HCT116 (cell line): ENCODE measurements at regions not wholly inside any gene's neighbourhood (a gene's known extent, or its start where the extent isn't known, plus 50 kb on each side); places are given as distances from the start of the nearest gene placed in this dataset.

Experiments used
- ATAC-seq: fragments of 200-7000 bp; cut with Tn5 transposase; 2 replicates; pipeline ENCODE4 v1.9.1; 2020; ENCODE audit warnings: mild to moderate bottlenecking, moderate library complexity
- BruUV-seq: library from RNA; stranded (reverse); fragments of 400-500 nt; replicated peaks from 2 replicates; lab custom pipeline; 2021; lab: Mats Ljungman, UMichigan
- CTCF ChIA-PET: fragments of 300-600 bp; sonication (Branson Sonifier 250); formaldehyde crosslinking; loops from one replicate; lab custom pipeline; 2021; ENCODE audit warnings: antibody characterized with exemption; lab: Charles Lee
- POLR2A ChIA-PET: fragments of 300-600, 350-600 bp; sonication (Branson Sonifier 250); formaldehyde crosslinking; loops from one replicate; lab custom pipeline; 2021; ENCODE audit warnings: antibody characterized with exemption; lab: Charles Lee
- RAD21 ChIA-PET, 2 experiments: fragments of 300-600 bp; sonication (Branson Sonifier 250); formaldehyde crosslinking; loops; one replicate each; lab custom pipeline; 2023; ENCODE audit warnings: low total read pairs in 2 of 2; ENCODE audit not compliant: uncharacterized antibody in 2 of 2, unreplicated experiment in 2 of 2, low non-redundant PET in 1 of 2; lab: Charles Lee
- DNase-seq: peaks from one replicate; pipeline ENCODE4 v3.0.0-alpha.2; 2010; ENCODE audit warnings: low read depth, low spot score
- H2AFZ ChIP-seq: fragments of 200-600 bp; shearing (Covaris generic), sonication (generic); 2 replicates; pipeline ENCODE4 v1.6.1; 2017; ENCODE audit warnings: low read depth, mixed run types, mixed read lengths, antibody characterized with exemption, low read length; ENCODE audit not compliant: poor library complexity, severe bottlenecking
- H3K27ac ChIP-seq: 2 replicates; pipeline ENCODE4 v1.5.1; 2012; ENCODE audit warnings: low read depth, low read length
- H3K27me3 ChIP-seq: fragments of 200-600 bp; sonication (generic); 2 replicates; pipeline ENCODE4 v1.6.1; 2016; ENCODE audit warnings: mixed run types, low read length, mixed read lengths; ENCODE audit not compliant: insufficient read depth
- H3K36me3 ChIP-seq, 2 experiments: fragments of 200-500 bp in 1 of 2; fragments of 200-600 bp in 1 of 2; sonication (Bioruptor generic) in 1 of 2; sonication (generic) in 1 of 2; 2 replicates each; pipeline versions ENCODE4 v1.5.1 to v1.6.1; 2014 to 2016; ENCODE audit warnings: low read length in 2 of 2, inconsistent platforms in 1 of 2, mixed read lengths in 1 of 2, mixed run types in 1 of 2; ENCODE audit not compliant: insufficient read depth in 2 of 2, control insufficient read depth in 1 of 2
- H3K4me1 ChIP-seq, 2 experiments: fragments of 200-600 bp in 1 of 2; sonication (generic) in 1 of 2; 2 replicates each; pipeline versions ENCODE4 v1.5.1 to v1.6.1; 2012 to 2017; ENCODE audit warnings: low read length in 2 of 2, inconsistent platforms in 1 of 2, mild to moderate bottlenecking in 1 of 2, mixed read lengths in 1 of 2, mixed run types in 1 of 2, moderate library complexity in 1 of 2; ENCODE audit not compliant: insufficient read depth in 2 of 2, control insufficient read depth in 1 of 2
- H3K4me2 ChIP-seq: fragments of 200-600 bp; sonication (generic); 2 replicates; pipeline ENCODE4 v1.6.1; 2017; ENCODE audit warnings: mixed run types, low read length, mixed read lengths
- H3K4me3 ChIP-seq, 2 experiments: fragments of 200-600 bp in 1 of 2; sonication (generic) in 1 of 2; replicated peaks in 1 of 2; 2 replicates each; pipeline ENCODE4 v1.5.1; 2011 to 2016; ENCODE audit warnings: low read length in 2 of 2, control low read depth in 1 of 2, low read depth in 1 of 2, mild to moderate bottlenecking in 1 of 2, mixed read lengths in 1 of 2, mixed run types in 1 of 2
- H3K79me2 ChIP-seq: fragments of 200-600 bp; sonication (generic); 2 replicates; pipeline ENCODE4 v1.6.1; 2017; ENCODE audit warnings: mild to moderate bottlenecking, mixed run types, low read length, moderate library complexity, mixed read lengths; ENCODE audit not compliant: insufficient read depth
- H3K9ac ChIP-seq: fragments of 200-600 bp; sonication (generic); 2 replicates; pipeline ENCODE4 v1.6.1; 2016; ENCODE audit warnings: low read length, mixed read lengths
- H3K9me2 ChIP-seq: fragments of 200-600 bp; sonication (generic), shearing (Covaris generic); 2 replicates; pipeline ENCODE4 v1.6.1; 2017; ENCODE audit warnings: mixed run types, mild to moderate bottlenecking, moderate library complexity; ENCODE audit not compliant: insufficient read depth
- H3K9me3 ChIP-seq, 2 experiments: fragments of 200-500 bp in 1 of 2; fragments of 200-600 bp in 1 of 2; sonication (Bioruptor generic) in 1 of 2; sonication (generic) in 1 of 2; 2 replicates each; pipeline ENCODE4 v1.6.1; 2014 to 2017; ENCODE audit warnings: low read length in 2 of 2, mixed read lengths in 2 of 2, inconsistent platforms in 1 of 2, low read depth in 1 of 2, mild to moderate bottlenecking in 1 of 2, mixed run types in 1 of 2, moderate library complexity in 1 of 2; ENCODE audit not compliant: control insufficient read depth in 1 of 2, insufficient read depth in 1 of 2
- H4K20me1 ChIP-seq: fragments of 200-600 bp; sonication (generic), shearing (Covaris generic); 2 replicates; pipeline ENCODE4 v1.6.1; 2017; ENCODE audit warnings: mixed run types, mild to moderate bottlenecking, moderate library complexity; ENCODE audit not compliant: insufficient read depth
- CBX3 ChIP-seq: IDR thresholded peaks from 2 replicates; pipeline ENCODE4 v1.6.1; 2012; ENCODE audit warnings: low read depth
- CEBPB ChIP-seq: IDR thresholded peaks from 2 replicates; pipeline ENCODE4 v1.6.1; 2012; ENCODE audit warnings: low read depth
- ELF1 ChIP-seq: IDR thresholded peaks from 2 replicates; pipeline ENCODE4 v1.6.1; 2012; ENCODE audit warnings: low read depth, borderline replicate concordance
- FOSL1 ChIP-seq: IDR thresholded peaks from 2 replicates; pipeline ENCODE4 v1.6.1; 2012; ENCODE audit warnings: low read depth
- JUND ChIP-seq: IDR thresholded peaks from 2 replicates; pipeline ENCODE4 v1.6.1; 2012
- POLR2A ChIP-seq: IDR thresholded peaks from 2 replicates; pipeline ENCODE4 v1.7.0; 2011; ENCODE audit warnings: borderline replicate concordance; ENCODE audit not compliant: insufficient read depth, insufficient read length; ENCODE audit errors: extremely low read depth
- POLR2AphosphoS5 ChIP-seq: IDR thresholded peaks from 2 replicates; pipeline ENCODE4 v1.6.1; 2011; ENCODE audit warnings: mild to moderate bottlenecking, low read depth, low read length, moderate library complexity
- RAD21 ChIP-seq: IDR thresholded peaks from 2 replicates; pipeline ENCODE4 v1.6.1; 2012; ENCODE audit warnings: low read depth, mild to moderate bottlenecking
- SIN3A ChIP-seq: IDR thresholded peaks from 2 replicates; pipeline ENCODE4 v1.6.1; 2012; ENCODE audit warnings: low read depth
- SP1 ChIP-seq: IDR thresholded peaks from 2 replicates; pipeline ENCODE4 v1.6.1; 2012; ENCODE audit warnings: low read depth
- TCF7L2 ChIP-seq: IDR thresholded peaks from 2 replicates; pipeline ENCODE4 v1.7.0; 2011; ENCODE audit warnings: borderline replicate concordance, inconsistent platforms; ENCODE audit not compliant: insufficient read depth, insufficient read length; ENCODE audit errors: extremely low read depth
- YY1 ChIP-seq: IDR thresholded peaks from 2 replicates; pipeline ENCODE4 v1.6.1; 2011; ENCODE audit warnings: low read length, low read depth, moderate library complexity, mild to moderate bottlenecking; ENCODE audit not compliant: insufficient replicate concordance; ENCODE audit errors: extremely low read depth
- ZNF274 ChIP-seq: fragments of 200-500 bp; sonication (Bioruptor generic); IDR thresholded peaks from 2 replicates; pipeline ENCODE4 v1.6.1; 2014; ENCODE audit warnings: mild to moderate bottlenecking, low read depth, low read length, inconsistent platforms
- intact Hi-C: fragments of 100-400 bp; cut with micrococcal nuclease; formaldehyde crosslinking; loops from 2 replicates; pipeline ENCODE4 v1.10.0; 2022
- TF ChIP-seq, protein P1 (sequence below), 3 experiments: fragments of 200-600 bp in 1 of 3; sonication (generic) in 1 of 3; IDR thresholded peaks in 2 of 3; conservative IDR thresholded peaks in 1 of 3; 2 replicates each; pipeline ENCODE4 v1.5.1; 2012 to 2017; ENCODE audit warnings: low read depth in 2 of 3, low read length in 2 of 3, antibody characterized with exemption in 1 of 3, borderline replicate concordance in 1 of 3, control low read depth in 1 of 3, mild to moderate bottlenecking in 1 of 3, mixed read lengths in 1 of 3, mixed run types in 1 of 3, moderate library complexity in 1 of 3; ENCODE audit not compliant: insufficient read depth in 1 of 3
- TF ChIP-seq, protein P2 (sequence below): IDR thresholded peaks from 2 replicates; pipeline ENCODE4 v1.6.1; 2011; ENCODE audit warnings: mild to moderate bottlenecking, low read length, moderate library complexity; ENCODE audit not compliant: insufficient replicate concordance; ENCODE audit errors: extremely low read depth
- TF ChIP-seq, protein P3 (sequence below): IDR thresholded peaks from 2 replicates; pipeline ENCODE4 v1.6.1; 2012
- TF ChIP-seq, protein P4 (sequence below): IDR thresholded peaks from 2 replicates; pipeline ENCODE4 v1.6.1; 2012

DNA sequence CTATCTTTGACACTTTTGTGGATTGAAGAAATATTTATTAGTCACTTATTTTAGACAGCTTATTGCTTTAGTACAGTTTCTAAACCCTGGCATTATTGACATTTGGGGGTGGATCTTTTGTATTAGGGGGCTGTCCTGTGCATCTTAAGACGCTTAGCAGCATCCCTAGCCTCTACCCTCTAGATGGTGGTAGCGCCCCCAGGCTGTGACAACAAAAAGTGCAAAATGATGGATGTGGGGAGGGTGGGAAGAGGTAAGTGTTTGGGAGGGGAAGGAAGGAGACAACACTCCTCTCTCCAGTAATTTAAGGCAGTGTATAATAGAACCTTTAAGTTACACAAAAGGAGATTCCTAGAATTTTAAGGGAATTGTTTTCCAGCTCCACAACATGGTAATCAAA, 1210.6 kb downstream of the C4orf33 start:
- Histone ChIP-seq H3K79me2 (no peaks in the 10 kb centered on the region), H4K20me1 (no peaks in the 10 kb centered on the region), H3K9ac (no peak overlapping the region), H3K36me3 (no peaks in the 10 kb centered on the region), H3K4me3 (no peak overlapping the region), H3K9me2 (no peaks in the 10 kb centered on the region), H3K4me1 (no peaks in the 10 kb centered on the region), H3K27me3 (no peaks in the 10 kb centered on the region), H2AFZ (no peak overlapping the region), H3K27ac (no peak overlapping the region), H3K4me2 (no peak overlapping the region), H3K9me3 (no peaks in the 10 kb centered on the region)
- ChIA-PET POLR2A (no interaction called here), RAD21 (no interaction called here), CTCF (no interaction called here)
- no peak for DNase-seq
- no TSS peak for BruUV-seq
- intact Hi-C loops: no loop called here
- 0 out of 2 replicates have a peak, but pooled peaks have one; percentile 49 for ATAC-seq
- TF ChIP-seq CBX3: no peak
- no peak for TF ChIP-seq JUND
- no peak for TF ChIP-seq ELF1
- TF ChIP-seq, protein P1, sequence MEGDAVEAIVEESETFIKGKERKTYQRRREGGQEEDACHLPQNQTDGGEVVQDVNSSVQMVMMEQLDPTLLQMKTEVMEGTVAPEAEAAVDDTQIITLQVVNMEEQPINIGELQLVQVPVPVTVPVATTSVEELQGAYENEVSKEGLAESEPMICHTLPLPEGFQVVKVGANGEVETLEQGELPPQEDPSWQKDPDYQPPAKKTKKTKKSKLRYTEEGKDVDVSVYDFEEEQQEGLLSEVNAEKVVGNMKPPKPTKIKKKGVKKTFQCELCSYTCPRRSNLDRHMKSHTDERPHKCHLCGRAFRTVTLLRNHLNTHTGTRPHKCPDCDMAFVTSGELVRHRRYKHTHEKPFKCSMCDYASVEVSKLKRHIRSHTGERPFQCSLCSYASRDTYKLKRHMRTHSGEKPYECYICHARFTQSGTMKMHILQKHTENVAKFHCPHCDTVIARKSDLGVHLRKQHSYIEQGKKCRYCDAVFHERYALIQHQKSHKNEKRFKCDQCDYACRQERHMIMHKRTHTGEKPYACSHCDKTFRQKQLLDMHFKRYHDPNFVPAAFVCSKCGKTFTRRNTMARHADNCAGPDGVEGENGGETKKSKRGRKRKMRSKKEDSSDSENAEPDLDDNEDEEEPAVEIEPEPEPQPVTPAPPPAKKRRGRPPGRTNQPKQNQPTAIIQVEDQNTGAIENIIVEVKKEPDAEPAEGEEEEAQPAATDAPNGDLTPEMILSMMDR (IDR thresholded peaks at IDR 0.05 in 2 of 3, conservative IDR thresholded peaks at IDR 0.05 in 1 of 3; ENCODE audit: borderline replicate concordance in 1 of 3, insufficient read depth in 1 of 3, low read depth in 2 of 3, low read length in 2 of 3): peak in 2 of 3 experiments; percentile 27 to 59; a peak in 3 of 6 replicates
- TF ChIP-seq RAD21: peak; percentile 21; the same call in 1 of the 2 replicates
- no peak for TF ChIP-seq POLR2A
- no peak for TF ChIP-seq POLR2AphosphoS5
- TF ChIP-seq SP1: no peak
- TF ChIP-seq SIN3A: no peak
- TF ChIP-seq FOSL1: no peak
- no peak for TF ChIP-seq CEBPB
- TF ChIP-seq TCF7L2: no peak
- TF ChIP-seq, protein P2, sequence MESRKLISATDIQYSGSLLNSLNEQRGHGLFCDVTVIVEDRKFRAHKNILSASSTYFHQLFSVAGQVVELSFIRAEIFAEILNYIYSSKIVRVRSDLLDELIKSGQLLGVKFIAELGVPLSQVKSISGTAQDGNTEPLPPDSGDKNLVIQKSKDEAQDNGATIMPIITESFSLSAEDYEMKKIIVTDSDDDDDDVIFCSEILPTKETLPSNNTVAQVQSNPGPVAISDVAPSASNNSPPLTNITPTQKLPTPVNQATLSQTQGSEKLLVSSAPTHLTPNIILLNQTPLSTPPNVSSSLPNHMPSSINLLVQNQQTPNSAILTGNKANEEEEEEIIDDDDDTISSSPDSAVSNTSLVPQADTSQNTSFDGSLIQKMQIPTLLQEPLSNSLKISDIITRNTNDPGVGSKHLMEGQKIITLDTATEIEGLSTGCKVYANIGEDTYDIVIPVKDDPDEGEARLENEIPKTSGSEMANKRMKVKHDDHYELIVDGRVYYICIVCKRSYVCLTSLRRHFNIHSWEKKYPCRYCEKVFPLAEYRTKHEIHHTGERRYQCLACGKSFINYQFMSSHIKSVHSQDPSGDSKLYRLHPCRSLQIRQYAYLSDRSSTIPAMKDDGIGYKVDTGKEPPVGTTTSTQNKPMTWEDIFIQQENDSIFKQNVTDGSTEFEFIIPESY: no peak
- no peak for TF ChIP-seq ZNF274
- TF ChIP-seq, protein P3, sequence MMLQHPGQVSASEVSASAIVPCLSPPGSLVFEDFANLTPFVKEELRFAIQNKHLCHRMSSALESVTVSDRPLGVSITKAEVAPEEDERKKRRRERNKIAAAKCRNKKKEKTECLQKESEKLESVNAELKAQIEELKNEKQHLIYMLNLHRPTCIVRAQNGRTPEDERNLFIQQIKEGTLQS: no peak
- no peak for TF ChIP-seq YY1
- TF ChIP-seq, protein P4, sequence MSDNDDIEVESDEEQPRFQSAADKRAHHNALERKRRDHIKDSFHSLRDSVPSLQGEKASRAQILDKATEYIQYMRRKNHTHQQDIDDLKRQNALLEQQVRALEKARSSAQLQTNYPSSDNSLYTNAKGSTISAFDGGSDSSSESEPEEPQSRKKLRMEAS: no peak
